ENCODE measurements at regions not wholly inside any gene's neighbourhood (a gene's known extent, or its start where the extent isn't known, plus 50 kb on each side); places are given as distances from the start of the nearest gene placed in this dataset.

DNA sequence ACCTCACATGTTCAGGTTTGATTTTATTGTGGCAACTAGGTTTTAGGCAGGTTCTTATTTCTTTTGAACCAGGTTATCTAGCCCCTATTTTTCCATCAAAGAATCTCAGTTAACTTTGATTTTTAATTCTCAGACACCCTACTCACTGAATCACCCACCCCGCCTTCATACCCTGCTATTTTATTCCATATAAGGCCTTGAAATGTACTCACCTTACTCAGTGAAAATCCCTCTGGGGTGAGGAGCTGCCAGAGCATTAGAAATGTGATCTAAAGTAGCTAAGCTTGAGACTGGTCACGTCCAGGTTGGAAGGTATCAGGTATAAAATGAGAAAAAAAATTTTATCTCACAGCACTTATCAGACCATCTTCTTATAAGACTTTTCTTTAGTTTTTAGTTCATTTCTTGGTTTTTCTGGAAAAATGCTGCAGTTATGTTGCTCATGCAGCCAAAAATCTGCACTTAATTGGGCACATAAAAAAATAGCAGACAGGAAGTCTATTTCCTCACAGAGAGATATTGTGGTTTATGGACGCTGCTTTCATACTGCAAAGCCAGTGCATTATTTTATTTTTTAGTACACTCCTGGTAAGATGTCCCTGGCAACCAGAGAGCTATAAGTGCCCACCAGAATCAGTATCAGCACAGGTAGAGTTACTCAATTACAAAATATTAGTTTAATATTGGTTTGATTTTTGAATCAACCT lies 101.5 kb upstream of the CCDC91 start:
- Histone ChIP-seq H3K4me1 (ENCODE audit: control insufficient read depth, insufficient read depth, low read length) (no peaks in the 10 kb centered on the region; the same call in 1 of the 2 replicates), H3K79me1 (ENCODE audit: low read depth in 1 of 2, low read length in 2 of 2) (no peaks in the 10 kb centered on the region), H2AFZ (replicated peaks; ENCODE audit: low read length, poor library complexity) (no peak overlapping the region), H2BK20ac (ENCODE audit: low read depth, low read length) (peak overlapping the region; percentile 48; the same call in 1 of the 2 replicates), H2AK5ac (ENCODE audit: low read depth, low read length) (no peak overlapping the region), H3K4me3 (ENCODE audit: insufficient read depth, low read depth, low read length) (no peak overlapping the region), H4K91ac (ENCODE audit: insufficient read depth, low read depth, low read length) (no peak overlapping the region), H2BK120ac (ENCODE audit: low read depth, low read length) (peak overlapping the region; percentile 37; the same call in 1 of the 2 replicates), H3K9ac (ENCODE audit: low read depth, low read length) (no peak overlapping the region), H3K14ac (replicated peaks; ENCODE audit: low read depth, low read length) (no peak overlapping the region), H2AK9ac (replicated peaks; ENCODE audit: low read depth, low read length, poor library complexity) (no peak overlapping the region), H3K23ac (ENCODE audit: low read depth, low read length) (no peak overlapping the region), H4K5ac (ENCODE audit: low read depth, low read length) (no peak overlapping the region), H4K8ac (ENCODE audit: low read depth in 2 of 2, low read length in 2 of 2) (no peak overlapping the region), H3K9me3 (ENCODE audit: control insufficient read depth, insufficient read depth, low read length) (no peaks in the 10 kb centered on the region), H3K27me3 (ENCODE audit: control insufficient read depth, insufficient read depth, low read length) (no peaks in the 10 kb centered on the region), H3K56ac (ENCODE audit: extremely low read depth, insufficient read depth, low read length) (no peak overlapping the region), H3K4ac (ENCODE audit: low read depth, low read length) (no peak overlapping the region), H3K27ac (ENCODE audit: insufficient read depth, low read length) (no peak overlapping the region), H3K36me3 (ENCODE audit: control insufficient read depth, insufficient read depth, low read length) (no peaks in the 10 kb centered on the region), H3K4me2 (ENCODE audit: low read depth, low read length) (no peak overlapping the region), H3K18ac (ENCODE audit: low read depth, low read length) (no peak overlapping the region), H2BK15ac (ENCODE audit: low read depth, low read length) (no peak overlapping the region), H2BK5ac (ENCODE audit: low read depth, low read length, poor library complexity, severe bottlenecking) (no peak overlapping the region), H4K20me1 (ENCODE audit: insufficient read depth, low read length) (no peaks in the 10 kb centered on the region), H3K9me1 (ENCODE audit: insufficient read depth, low read length) (no peaks in the 10 kb centered on the region)
- in situ Hi-C loops (cut with MboI; ENCODE audit: low sequenced_read_pairs) = no loop called here
- dilution Hi-C loops (cut with HindIII; ENCODE audit: low sequenced_read_pairs, unreplicated experiment) = no loop called here
- ChIA-PET CTCF (interaction anchor here (1.2 kb wide), 1 partner anchor 30 kb away, joined by 4 read pairs; no protein-coding TSS in a partner anchor), POLR2A (ENCODE audit: unreplicated experiment) (no interaction called here)
- TF ChIP-seq MAFK (IDR thresholded peaks at IDR 0.05; ENCODE audit: low read depth, low read length) = no peak
- no peak for TF ChIP-seq MAZ (IDR thresholded peaks at IDR 0.05; ENCODE audit: borderline replicate concordance, low read depth, low read length)
- TF ChIP-seq BHLHE40 (IDR thresholded peaks at IDR 0.05; ENCODE audit: low read depth, low read length) = no peak
- TF ChIP-seq CEBPB (IDR thresholded peaks at IDR 0.05; ENCODE audit: low read depth, low read length) = no peak
- no peak for TF ChIP-seq POLR2A (IDR thresholded peaks at IDR 0.05; ENCODE audit: low read depth, low read length)
- TF ChIP-seq MXI1 (IDR thresholded peaks at IDR 0.05; ENCODE audit: borderline replicate concordance, low read depth, low read length) = no peak
- no peak for TF ChIP-seq FOS (IDR thresholded peaks at IDR 0.05; ENCODE audit: low read depth, low read length)
- TF ChIP-seq RFX5 (IDR thresholded peaks at IDR 0.05; ENCODE audit: low read depth, low read length) = no peak
- no peak for TF ChIP-seq CHD1 (IDR thresholded peaks at IDR 0.05; ENCODE audit: low read depth, low read length)
- TF ChIP-seq, protein P1, sequence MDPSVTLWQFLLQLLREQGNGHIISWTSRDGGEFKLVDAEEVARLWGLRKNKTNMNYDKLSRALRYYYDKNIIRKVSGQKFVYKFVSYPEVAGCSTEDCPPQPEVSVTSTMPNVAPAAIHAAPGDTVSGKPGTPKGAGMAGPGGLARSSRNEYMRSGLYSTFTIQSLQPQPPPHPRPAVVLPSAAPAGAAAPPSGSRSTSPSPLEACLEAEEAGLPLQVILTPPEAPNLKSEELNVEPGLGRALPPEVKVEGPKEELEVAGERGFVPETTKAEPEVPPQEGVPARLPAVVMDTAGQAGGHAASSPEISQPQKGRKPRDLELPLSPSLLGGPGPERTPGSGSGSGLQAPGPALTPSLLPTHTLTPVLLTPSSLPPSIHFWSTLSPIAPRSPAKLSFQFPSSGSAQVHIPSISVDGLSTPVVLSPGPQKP (IDR thresholded peaks at IDR 0.05; ENCODE audit: borderline replicate concordance, low read depth, low read length) = no peak
- TF ChIP-seq, protein P2, sequence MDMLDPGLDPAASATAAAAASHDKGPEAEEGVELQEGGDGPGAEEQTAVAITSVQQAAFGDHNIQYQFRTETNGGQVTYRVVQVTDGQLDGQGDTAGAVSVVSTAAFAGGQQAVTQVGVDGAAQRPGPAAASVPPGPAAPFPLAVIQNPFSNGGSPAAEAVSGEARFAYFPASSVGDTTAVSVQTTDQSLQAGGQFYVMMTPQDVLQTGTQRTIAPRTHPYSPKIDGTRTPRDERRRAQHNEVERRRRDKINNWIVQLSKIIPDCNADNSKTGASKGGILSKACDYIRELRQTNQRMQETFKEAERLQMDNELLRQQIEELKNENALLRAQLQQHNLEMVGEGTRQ (IDR thresholded peaks at IDR 0.05; ENCODE audit: low read depth, low read length) = no peak
- BruUV-seq (replicated peaks) = no TSS peak
- intact Hi-C loops (cut with micrococcal nuclease) = no loop called here
- no CpG with 5 or more reads among the region's 3 CpGs for WGBS, 2 experiments (ENCODE audit: extremely low coverage in 2 of 2, insufficient read length in 1 of 2)
- no peak for ATAC-seq (ENCODE audit: low read depth)
- DNase-seq = no peak

All from IMR-90 (cell line).